Hepatocyte (in vitro differentiated cells): ENCODE measurements at regions not wholly inside any gene's neighbourhood (a gene's known extent, or its start where the extent isn't known, plus 50 kb on each side); places are given as distances from the start of the nearest gene placed in this dataset.

ENCODE experiments used
- DNase-seq: peaks from one replicate; pipeline ENCODE4 v3.0.0-alpha.2; 2016; ENCODE audit warnings: low spot score
- H2AFZ ChIP-seq: fragments of 200-600 bp; sonication (generic); 2 replicates; pipeline ENCODE4 v1.6.0; 2016; ENCODE audit warnings: antibody characterized with exemption, mild to moderate bottlenecking
- H3K27ac ChIP-seq: fragments of 200-600 bp; sonication (generic); 2 replicates; pipeline ENCODE4 v1.5.1; 2016; ENCODE audit warnings: mild to moderate bottlenecking
- H3K27me3 ChIP-seq: fragments of 200-600 bp; sonication (generic); 2 replicates; pipeline ENCODE4 v1.6.1; 2016
- H3K36me3 ChIP-seq: fragments of 200-600 bp; sonication (generic); replicated peaks from 2 replicates; pipeline ENCODE4 v1.5.1; 2016; ENCODE audit warnings: low read depth; ENCODE audit not compliant: insufficient read depth
- H3K4me1 ChIP-seq: fragments of 200-600 bp; sonication (generic); 2 replicates; pipeline ENCODE4 v1.5.1; 2016; ENCODE audit warnings: mild to moderate bottlenecking, moderate library complexity; ENCODE audit not compliant: insufficient read depth
- H3K4me2 ChIP-seq: fragments of 200-600 bp; sonication (generic); 2 replicates; pipeline ENCODE4 v1.6.0; 2016
- H3K4me3 ChIP-seq: fragments of 200-600 bp; sonication (generic); 2 replicates; pipeline ENCODE4 v1.5.1; 2016; ENCODE audit warnings: mild to moderate bottlenecking
- H3K79me2 ChIP-seq: fragments of 200-600 bp; sonication (generic); 2 replicates; pipeline ENCODE4 v1.6.0; 2017; ENCODE audit warnings: mild to moderate bottlenecking
- H3K9me2 ChIP-seq: fragments of 200-600 bp; sonication (generic); replicated peaks from 2 replicates; pipeline ENCODE4 v1.6.0; 2017; ENCODE audit warnings: mild to moderate bottlenecking; ENCODE audit not compliant: insufficient read depth
- H3K9me3 ChIP-seq: fragments of 200-600 bp; sonication (generic); 2 replicates; pipeline ENCODE4 v1.5.1; 2016; ENCODE audit warnings: low read depth, mild to moderate bottlenecking
- H4K20me1 ChIP-seq: fragments of 200-600 bp; sonication (generic); 2 replicates; pipeline ENCODE4 v1.6.0; 2016; ENCODE audit warnings: mild to moderate bottlenecking; ENCODE audit not compliant: insufficient read depth, poor library complexity, severe bottlenecking
- EZH2 ChIP-seq: fragments of 200-600 bp; sonication (generic); IDR thresholded peaks from 2 replicates; pipeline ENCODE4 v1.6.1; 2016; ENCODE audit warnings: antibody characterized with exemption, mild to moderate bottlenecking, borderline replicate concordance
- EZH2phosphoT487 ChIP-seq: fragments of 200-600 bp; sonication (generic); IDR thresholded peaks from one replicate; pipeline ENCODE4 v1.6.1; 2018; ENCODE audit warnings: antibody characterized with exemption, mild to moderate bottlenecking, low read depth, moderate library complexity; ENCODE audit not compliant: unreplicated experiment, severe bottlenecking
- WGBS: methylation state at CpG from one replicate; pipeline ENCODE4 v1.1.6; 2016; ENCODE audit warnings: low lambda C conversion rate; ENCODE audit errors: missing lambda C conversion rate; 5-methylcytosine and 5-hydroxymethylcytosine counted together
- TF ChIP-seq, protein P1 (sequence below): fragments of 200-600 bp; sonication (generic); IDR thresholded peaks from 2 replicates; pipeline ENCODE4 v1.5.1; 2016; ENCODE audit warnings: antibody characterized with exemption, mild to moderate bottlenecking; ENCODE audit not compliant: poor library complexity

- 94% methylated on average over 11 of the region's 11 CpGs for WGBS
Observed at GRCh38 chr21:19899645-19900044, 1098.6 kb upstream of the NCAM2 start.

DNA sequence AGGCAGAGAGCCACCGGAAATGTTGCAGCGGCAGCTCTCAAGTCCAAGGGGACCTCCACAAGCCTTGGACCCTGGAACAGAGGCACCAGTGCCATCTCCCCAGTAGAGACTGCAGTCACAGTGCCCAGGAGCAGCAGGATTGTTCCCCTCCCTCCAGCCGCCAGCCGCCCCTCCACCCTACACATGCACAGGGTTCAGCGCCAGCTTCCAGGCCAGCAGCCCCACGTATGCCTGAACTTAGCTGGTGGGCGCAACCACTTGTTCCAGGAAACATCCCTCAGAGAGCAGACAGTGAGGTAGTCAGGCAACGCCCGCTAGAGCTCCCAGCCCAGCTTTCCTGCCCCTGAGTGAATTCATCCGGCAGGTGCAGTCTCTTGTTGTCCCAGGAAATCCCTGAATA is 1098.1 kb upstream of the NCAM2 start:
- H2AFZ ChIP-seq: no peak overlapping the region
- DNase-seq: no peak
- no peaks in the 10 kb centered on the region for H4K20me1 ChIP-seq
- no peak for TF ChIP-seq EZH2phosphoT487
- TF ChIP-seq, protein P1, sequence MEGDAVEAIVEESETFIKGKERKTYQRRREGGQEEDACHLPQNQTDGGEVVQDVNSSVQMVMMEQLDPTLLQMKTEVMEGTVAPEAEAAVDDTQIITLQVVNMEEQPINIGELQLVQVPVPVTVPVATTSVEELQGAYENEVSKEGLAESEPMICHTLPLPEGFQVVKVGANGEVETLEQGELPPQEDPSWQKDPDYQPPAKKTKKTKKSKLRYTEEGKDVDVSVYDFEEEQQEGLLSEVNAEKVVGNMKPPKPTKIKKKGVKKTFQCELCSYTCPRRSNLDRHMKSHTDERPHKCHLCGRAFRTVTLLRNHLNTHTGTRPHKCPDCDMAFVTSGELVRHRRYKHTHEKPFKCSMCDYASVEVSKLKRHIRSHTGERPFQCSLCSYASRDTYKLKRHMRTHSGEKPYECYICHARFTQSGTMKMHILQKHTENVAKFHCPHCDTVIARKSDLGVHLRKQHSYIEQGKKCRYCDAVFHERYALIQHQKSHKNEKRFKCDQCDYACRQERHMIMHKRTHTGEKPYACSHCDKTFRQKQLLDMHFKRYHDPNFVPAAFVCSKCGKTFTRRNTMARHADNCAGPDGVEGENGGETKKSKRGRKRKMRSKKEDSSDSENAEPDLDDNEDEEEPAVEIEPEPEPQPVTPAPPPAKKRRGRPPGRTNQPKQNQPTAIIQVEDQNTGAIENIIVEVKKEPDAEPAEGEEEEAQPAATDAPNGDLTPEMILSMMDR: no peak
- TF ChIP-seq EZH2: no peak
- WGBS: 93% methylated on average over 10 of the region's 10 CpGs
- no peak overlapping the region for H3K27ac ChIP-seq
- H3K79me2 ChIP-seq: no peaks in the 10 kb centered on the region
- H3K4me1 ChIP-seq: no peaks in the 10 kb centered on the region
- H3K9me2 ChIP-seq: no peaks in the 10 kb centered on the region
- no peaks in the 10 kb centered on the region for H3K27me3 ChIP-seq
- H3K4me3 ChIP-seq: no peak overlapping the region
- H3K9me3 ChIP-seq: no peaks in the 10 kb centered on the region
- no peak overlapping the region for H3K4me2 ChIP-seq
- H3K36me3 ChIP-seq: no peaks in the 10 kb centered on the region

More at GRCh38 chr21:19899645-19900044, 1098.6 kb upstream of the NCAM2 start:
- Histone ChIP-seq H3K4me2 (no peak overlapping the region), H3K27ac (no peak overlapping the region), H2AFZ (no peak overlapping the region), H3K36me3 (no peaks in the 10 kb centered on the region), H3K79me2 (no peaks in the 10 kb centered on the region), H3K4me1 (no peaks in the 10 kb centered on the region), H3K4me3 (no peak overlapping the region), H4K20me1 (no peaks in the 10 kb centered on the region), H3K27me3 (no peaks in the 10 kb centered on the region), H3K9me3 (no peaks in the 10 kb centered on the region), H3K9me2 (no peaks in the 10 kb centered on the region)
- DNase-seq: no peak
- TF ChIP-seq, protein P1: no peak
- TF ChIP-seq EZH2phosphoT487 (no peak), EZH2 (no peak)

DNA sequence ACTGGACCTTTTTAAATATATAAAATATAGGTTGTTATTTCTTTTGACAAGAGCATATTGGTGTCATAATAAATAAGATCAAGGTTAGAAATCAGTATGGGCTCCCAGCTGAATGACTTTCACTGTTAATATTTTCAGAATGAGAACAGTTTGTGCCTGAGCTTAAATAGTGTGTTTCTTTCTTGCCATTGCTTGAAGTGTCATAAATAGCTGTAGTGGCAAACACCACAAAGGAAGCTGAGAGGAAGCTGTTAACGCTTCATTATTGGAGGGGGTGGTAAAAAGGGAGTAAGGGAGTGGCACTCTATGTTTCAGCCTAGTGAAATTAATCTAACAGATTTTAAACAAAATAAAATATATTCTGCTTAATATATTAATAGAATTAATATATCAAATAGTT is 1089.8 kb upstream of the NCAM2 start:
- H3K4me1 ChIP-seq: no peaks in the 10 kb centered on the region
- TF ChIP-seq EZH2: no peak
- no peak for TF ChIP-seq EZH2phosphoT487
- no peak for DNase-seq

GRCh38 chr21:19914028-19914427 is 1084.2 kb upstream of the NCAM2 start:
- H3K79me2 ChIP-seq: no peaks in the 10 kb centered on the region
- H3K4me2 ChIP-seq: no peak overlapping the region
- no peaks in the 10 kb centered on the region for H3K36me3 ChIP-seq
- H4K20me1 ChIP-seq: no peaks in the 10 kb centered on the region
- no peak overlapping the region for H2AFZ ChIP-seq
- H3K27me3 ChIP-seq: no peaks in the 10 kb centered on the region
- peaks cover 5% of the 10 kb centered on the region for H3K4me1 ChIP-seq
- 49% methylated on average over 6 of the region's 6 CpGs for WGBS
- H3K27ac ChIP-seq: no peak overlapping the region
- H3K9me2 ChIP-seq: no peaks in the 10 kb centered on the region
- DNase-seq: no peak
- no peak overlapping the region for H3K4me3 ChIP-seq
- H3K9me3 ChIP-seq: no peaks in the 10 kb centered on the region
- TF ChIP-seq EZH2 (no peak), EZH2phosphoT487 (no peak)
- TF ChIP-seq, protein P1: no peak

More for the DNA sequence above, 1089.8 kb upstream of the NCAM2 start:
- Histone ChIP-seq H3K4me2 (no peak overlapping the region), H3K9me2 (no peaks in the 10 kb centered on the region), H3K9me3 (no peaks in the 10 kb centered on the region), H4K20me1 (no peaks in the 10 kb centered on the region), H3K27ac (no peak overlapping the region), H3K36me3 (no peaks in the 10 kb centered on the region), H3K4me3 (no peak overlapping the region), H2AFZ (no peak overlapping the region), H3K27me3 (no peaks in the 10 kb centered on the region), H3K79me2 (no peaks in the 10 kb centered on the region)
- WGBS: 40% methylated on average over 1 of the region's 1 CpG
